ENCODE measurements at regions not wholly inside any gene's neighbourhood (a gene's known extent, or its start where the extent isn't known, plus 50 kb on each side); places are given as distances from the start of the nearest gene placed in this dataset.

DNA sequence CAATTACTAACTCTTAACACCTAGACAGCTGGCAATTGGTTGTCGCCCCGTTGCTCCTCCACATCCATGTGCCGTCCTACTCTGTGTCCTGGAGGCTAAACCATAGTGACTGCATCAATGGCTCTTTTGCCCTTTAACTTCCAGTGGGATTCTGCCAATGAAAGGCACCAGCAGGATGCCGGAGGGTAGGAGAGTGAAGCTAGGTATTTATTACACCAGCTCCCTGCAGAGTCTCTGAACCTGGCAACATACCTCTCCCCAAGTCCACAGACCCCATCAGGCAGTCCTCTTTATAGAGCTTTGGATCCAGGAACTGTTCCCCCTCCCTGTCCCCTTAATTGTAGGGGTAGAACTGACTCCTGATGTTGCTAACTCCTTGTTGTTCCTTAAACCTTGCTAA, 426.8 kb downstream of the HNRNPD start:
- no peaks in the 10 kb centered on the region for H3K9me3 ChIP-seq (ENCODE audit: control insufficient read depth in 2 of 2, low read length in 2 of 2)
- no peak overlapping the region for H3K4me3 ChIP-seq (ENCODE audit: low read length in 2 of 2)
- no peaks in the 10 kb centered on the region for H3K36me3 ChIP-seq (ENCODE audit: control insufficient read depth in 2 of 2, insufficient read depth in 2 of 2, low read length in 2 of 2)
- no peak overlapping the region for H3K9ac ChIP-seq (ENCODE audit: low read depth in 1 of 2, low read length in 2 of 2)
- H3K4me1 ChIP-seq (ENCODE audit: control insufficient read depth in 2 of 2, insufficient read depth in 2 of 2, low read length in 2 of 2): no peaks in the 10 kb centered on the region
- no peak overlapping the region for H3K27ac ChIP-seq (ENCODE audit: low read depth in 2 of 2, low read length in 2 of 2)
- H3K27me3 ChIP-seq (ENCODE audit: control insufficient read depth in 2 of 2, insufficient read depth in 2 of 2, low read length in 2 of 2): peaks cover 2 to 3% of the 10 kb centered on the region in 2 donors

DNA sequence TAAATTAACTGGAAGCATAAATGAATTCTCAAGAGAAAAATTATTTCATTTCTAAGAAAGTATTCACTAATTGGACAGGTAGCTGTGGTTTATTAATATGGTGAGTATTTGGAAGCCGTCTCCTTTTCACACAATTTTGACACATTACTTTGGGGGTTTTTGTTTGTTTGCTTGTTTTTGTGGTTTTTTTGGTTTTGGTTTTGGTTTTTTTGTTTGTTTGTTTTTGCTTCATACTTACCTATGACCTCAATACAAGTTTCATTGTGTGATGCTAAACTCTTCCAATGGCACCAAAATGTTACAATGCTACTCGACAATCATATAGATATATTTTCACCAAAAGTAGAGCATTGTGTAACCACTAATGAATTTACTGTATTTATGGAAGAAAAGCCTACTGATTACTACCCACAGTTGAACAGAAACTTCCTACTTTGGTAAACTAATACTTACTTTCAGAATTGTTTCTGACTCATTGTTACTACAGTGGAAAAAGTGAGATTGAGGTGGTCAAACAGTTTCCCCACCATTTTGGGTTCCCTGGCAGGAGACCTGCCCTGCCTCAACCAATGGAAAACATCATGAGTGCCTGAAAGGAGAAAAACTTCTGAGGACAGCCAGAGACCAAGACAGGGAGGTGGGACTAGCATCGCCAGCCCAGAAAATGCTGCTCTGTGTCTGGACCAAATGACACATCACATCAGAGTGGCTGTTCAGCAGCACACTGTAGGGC, 443.1 kb downstream of the HNRNPD start:
- Histone ChIP-seq H3K4me3 (ENCODE audit: low read length in 2 of 2) (no peak overlapping the region), H3K4me1 (ENCODE audit: control insufficient read depth in 2 of 2, insufficient read depth in 2 of 2, low read length in 2 of 2) (no peaks in the 10 kb centered on the region), H3K27me3 (ENCODE audit: control insufficient read depth in 2 of 2, insufficient read depth in 2 of 2, low read length in 2 of 2) (no peaks in the 10 kb centered on the region), H3K9ac (ENCODE audit: low read depth in 1 of 2, low read length in 2 of 2) (no peak overlapping the region), H3K36me3 (ENCODE audit: control insufficient read depth in 2 of 2, insufficient read depth in 2 of 2, low read length in 2 of 2) (no peaks in the 10 kb centered on the region), H3K27ac (ENCODE audit: low read depth in 2 of 2, low read length in 2 of 2) (no peak overlapping the region), H3K9me3 (ENCODE audit: control insufficient read depth in 2 of 2, low read length in 2 of 2) (no peaks in the 10 kb centered on the region)

DNA sequence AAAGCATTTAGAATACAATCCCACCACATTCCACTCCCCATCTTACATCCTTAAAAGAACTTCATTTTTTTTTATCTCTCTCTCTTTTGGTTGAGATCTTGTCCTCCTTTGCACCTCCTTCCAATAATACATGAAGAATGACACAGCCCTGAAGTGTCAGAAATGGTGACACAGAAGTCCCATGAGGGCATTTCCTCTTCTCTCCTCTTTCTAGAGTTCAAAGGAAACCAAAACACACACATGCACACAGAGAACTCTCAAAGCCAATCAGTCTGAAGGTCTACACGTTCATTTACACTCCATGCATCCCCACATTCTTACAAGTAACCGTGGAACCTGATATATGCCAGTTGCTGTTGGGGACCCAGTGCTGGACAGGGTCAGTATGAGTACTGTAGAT, 450.7 kb downstream of the HNRNPD start:
- Histone ChIP-seq H3K4me1 (ENCODE audit: control insufficient read depth in 2 of 2, insufficient read depth in 2 of 2, low read length in 2 of 2) (no peaks in the 10 kb centered on the region), H3K27ac (ENCODE audit: low read depth in 2 of 2, low read length in 2 of 2) (no peak overlapping the region), H3K9me3 (ENCODE audit: control insufficient read depth in 2 of 2, low read length in 2 of 2) (no peaks in the 10 kb centered on the region), H3K27me3 (ENCODE audit: control insufficient read depth in 2 of 2, insufficient read depth in 2 of 2, low read length in 2 of 2) (no peaks in the 10 kb centered on the region), H3K4me3 (ENCODE audit: low read length in 2 of 2) (no peak overlapping the region), H3K9ac (ENCODE audit: low read depth in 1 of 2, low read length in 2 of 2) (no peak overlapping the region), H3K36me3 (ENCODE audit: control insufficient read depth in 2 of 2, insufficient read depth in 2 of 2, low read length in 2 of 2) (no peaks in the 10 kb centered on the region)

DNA sequence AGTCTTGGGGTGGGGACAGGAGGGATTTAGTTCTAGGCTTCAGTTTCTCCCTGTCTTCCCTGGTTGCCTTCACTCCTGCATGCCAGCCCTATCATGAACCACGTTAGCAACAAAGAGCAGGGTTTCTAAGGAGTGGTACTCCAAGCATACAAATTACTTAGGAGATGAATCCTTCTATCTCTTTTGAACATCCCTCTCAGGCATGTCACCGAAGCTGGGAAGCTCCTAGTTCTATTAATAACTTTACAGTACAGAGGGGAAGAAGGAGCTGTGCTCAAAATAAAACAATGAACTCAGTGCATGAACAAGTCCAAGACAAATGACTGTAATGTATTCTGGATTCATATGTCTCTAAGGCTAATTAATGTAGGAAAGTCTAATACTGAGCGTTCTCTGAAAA, 450.6 kb upstream of the RASGEF1B start:
- no peak overlapping the region for H3K9ac ChIP-seq (ENCODE audit: low read depth in 1 of 2, low read length in 2 of 2)
- no peaks in the 10 kb centered on the region for H3K36me3 ChIP-seq (ENCODE audit: control insufficient read depth in 2 of 2, insufficient read depth in 2 of 2, low read length in 2 of 2)
- H3K4me3 ChIP-seq (ENCODE audit: low read length in 2 of 2): no peak overlapping the region
- H3K27me3 ChIP-seq (ENCODE audit: control insufficient read depth in 2 of 2, insufficient read depth in 2 of 2, low read length in 2 of 2): no peaks in the 10 kb centered on the region
- H3K27ac ChIP-seq (ENCODE audit: low read depth in 2 of 2, low read length in 2 of 2): no peak overlapping the region
- H3K4me1 ChIP-seq (ENCODE audit: control insufficient read depth in 2 of 2, insufficient read depth in 2 of 2, low read length in 2 of 2): no peaks in the 10 kb centered on the region
- no peaks in the 10 kb centered on the region for H3K9me3 ChIP-seq (ENCODE audit: control insufficient read depth in 2 of 2, low read length in 2 of 2)

DNA sequence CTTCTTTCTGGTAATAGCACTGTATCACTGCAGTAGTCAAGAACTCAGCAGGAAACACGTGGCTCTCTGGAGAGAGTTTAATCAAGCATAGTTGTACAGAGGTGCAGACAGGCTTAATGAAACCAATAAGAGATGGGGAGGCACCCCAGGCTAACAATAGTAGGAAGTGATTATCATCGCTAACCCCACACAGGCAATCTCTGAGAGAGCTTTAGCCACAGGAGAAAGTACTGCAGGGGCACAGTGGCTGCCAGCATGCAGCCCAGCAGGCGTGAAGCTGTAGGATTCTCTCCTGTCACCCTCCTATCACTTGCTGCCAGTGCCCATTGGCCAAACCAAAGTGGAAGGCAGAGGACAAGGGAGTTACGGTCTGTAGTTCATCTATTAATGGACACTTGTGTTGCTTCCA, 450.0 kb upstream of the RASGEF1B start:
- H3K9ac ChIP-seq (ENCODE audit: low read depth in 1 of 2, low read length in 2 of 2): no peak overlapping the region
- no peaks in the 10 kb centered on the region for H3K27me3 ChIP-seq (ENCODE audit: control insufficient read depth in 2 of 2, insufficient read depth in 2 of 2, low read length in 2 of 2)
- H3K36me3 ChIP-seq (ENCODE audit: control insufficient read depth in 2 of 2, insufficient read depth in 2 of 2, low read length in 2 of 2): no peaks in the 10 kb centered on the region
- H3K27ac ChIP-seq (ENCODE audit: low read depth in 2 of 2, low read length in 2 of 2): no peak overlapping the region
- H3K4me1 ChIP-seq (ENCODE audit: control insufficient read depth in 2 of 2, insufficient read depth in 2 of 2, low read length in 2 of 2): no peaks in the 10 kb centered on the region
- H3K4me3 ChIP-seq (ENCODE audit: low read length in 2 of 2): no peak overlapping the region
- H3K9me3 ChIP-seq (ENCODE audit: control insufficient read depth in 2 of 2, low read length in 2 of 2): no peaks in the 10 kb centered on the region

DNA sequence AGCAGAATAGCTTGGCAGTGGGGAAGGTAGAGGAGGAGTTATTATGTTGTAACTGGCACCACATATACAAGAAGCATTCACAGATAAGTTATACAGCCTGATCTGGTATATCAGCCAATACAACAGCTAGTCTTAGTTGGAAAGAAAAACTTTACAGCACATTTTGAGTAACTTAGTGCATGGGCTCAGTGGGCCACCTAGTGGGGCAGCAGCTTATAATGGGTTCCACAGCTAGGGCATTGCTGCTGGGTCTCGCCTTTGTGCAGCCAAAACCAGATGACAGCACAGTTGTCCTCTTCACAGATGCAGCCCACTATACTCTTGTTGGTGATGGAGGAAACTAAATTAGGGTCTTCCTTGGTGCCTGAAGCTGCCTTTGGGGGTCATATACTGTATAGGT, 448.1 kb upstream of the RASGEF1B start:
- Histone ChIP-seq H3K27ac (ENCODE audit: low read depth in 2 of 2, low read length in 2 of 2) (no peak overlapping the region), H3K36me3 (ENCODE audit: control insufficient read depth in 2 of 2, insufficient read depth in 2 of 2, low read length in 2 of 2) (no peaks in the 10 kb centered on the region), H3K9ac (ENCODE audit: low read depth in 1 of 2, low read length in 2 of 2) (no peak overlapping the region), H3K4me1 (ENCODE audit: control insufficient read depth in 2 of 2, insufficient read depth in 2 of 2, low read length in 2 of 2) (no peaks in the 10 kb centered on the region), H3K9me3 (ENCODE audit: control insufficient read depth in 2 of 2, low read length in 2 of 2) (no peaks in the 10 kb centered on the region), H3K4me3 (ENCODE audit: low read length in 2 of 2) (no peak overlapping the region), H3K27me3 (ENCODE audit: control insufficient read depth in 2 of 2, insufficient read depth in 2 of 2, low read length in 2 of 2) (no peaks in the 10 kb centered on the region)

DNA sequence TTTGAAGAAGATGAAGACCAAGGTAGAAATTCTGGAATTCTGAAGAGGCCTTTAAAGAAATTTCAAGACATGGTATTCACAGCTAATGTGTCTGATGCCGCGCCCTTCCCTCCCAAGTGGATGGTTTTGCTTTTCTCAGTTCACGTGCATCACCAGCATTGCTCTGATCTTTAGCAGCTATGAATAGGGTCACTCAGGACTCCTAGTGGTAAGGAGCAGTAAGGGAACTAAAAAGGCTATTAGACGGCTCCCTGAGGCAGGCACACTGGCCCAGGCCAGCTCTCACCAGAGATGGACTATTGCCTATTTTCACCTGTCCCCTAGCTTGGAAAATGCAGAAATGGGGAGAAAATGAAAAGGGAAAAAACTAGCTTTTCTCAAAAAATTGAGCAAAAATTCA, 447.5 kb upstream of the RASGEF1B start:
- Histone ChIP-seq H3K27ac (ENCODE audit: low read depth in 2 of 2, low read length in 2 of 2) (no peak overlapping the region), H3K27me3 (ENCODE audit: control insufficient read depth in 2 of 2, insufficient read depth in 2 of 2, low read length in 2 of 2) (no peaks in the 10 kb centered on the region)

DNA sequence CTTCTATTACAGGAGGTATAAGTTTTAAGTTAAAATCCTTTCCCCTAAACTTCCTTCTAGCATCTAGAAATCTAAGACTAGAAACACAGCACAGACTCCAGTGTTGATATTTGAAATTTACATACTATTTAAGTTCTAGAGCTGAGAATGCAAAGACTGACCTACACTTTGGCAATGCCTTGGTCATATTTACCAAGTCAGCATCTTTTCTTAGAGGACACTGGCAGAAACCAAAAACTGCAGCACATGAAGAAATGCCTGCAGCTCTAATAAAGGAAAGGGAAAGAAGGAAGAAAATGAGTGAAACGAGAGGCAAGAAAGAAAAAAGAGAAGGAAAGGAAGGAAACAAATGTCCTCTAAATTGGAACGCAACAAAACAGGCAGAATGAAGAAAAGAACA, 443.7 kb upstream of the RASGEF1B start:
- Histone ChIP-seq H3K4me1 (ENCODE audit: control insufficient read depth in 2 of 2, insufficient read depth in 2 of 2, low read length in 2 of 2) (no peaks in the 10 kb centered on the region), H3K4me3 (ENCODE audit: low read length in 2 of 2) (no peak overlapping the region), H3K9ac (ENCODE audit: low read depth in 1 of 2, low read length in 2 of 2) (no peak overlapping the region), H3K36me3 (ENCODE audit: control insufficient read depth in 2 of 2, insufficient read depth in 2 of 2, low read length in 2 of 2) (no peaks in the 10 kb centered on the region), H3K9me3 (ENCODE audit: control insufficient read depth in 2 of 2, low read length in 2 of 2) (no peaks in the 10 kb centered on the region), H3K27ac (ENCODE audit: low read depth in 2 of 2, low read length in 2 of 2) (no peak overlapping the region), H3K27me3 (ENCODE audit: control insufficient read depth in 2 of 2, insufficient read depth in 2 of 2, low read length in 2 of 2) (no peaks in the 10 kb centered on the region)

More for the DNA sequence above, 447.5 kb upstream of the RASGEF1B start:
- Histone ChIP-seq H3K4me3 (ENCODE audit: low read length in 2 of 2) (no peak overlapping the region), H3K9me3 (ENCODE audit: control insufficient read depth in 2 of 2, low read length in 2 of 2) (no peaks in the 10 kb centered on the region), H3K36me3 (ENCODE audit: control insufficient read depth in 2 of 2, insufficient read depth in 2 of 2, low read length in 2 of 2) (no peaks in the 10 kb centered on the region), H3K4me1 (ENCODE audit: control insufficient read depth in 2 of 2, insufficient read depth in 2 of 2, low read length in 2 of 2) (no peaks in the 10 kb centered on the region), H3K9ac (ENCODE audit: low read depth in 1 of 2, low read length in 2 of 2) (no peak overlapping the region)

DNA sequence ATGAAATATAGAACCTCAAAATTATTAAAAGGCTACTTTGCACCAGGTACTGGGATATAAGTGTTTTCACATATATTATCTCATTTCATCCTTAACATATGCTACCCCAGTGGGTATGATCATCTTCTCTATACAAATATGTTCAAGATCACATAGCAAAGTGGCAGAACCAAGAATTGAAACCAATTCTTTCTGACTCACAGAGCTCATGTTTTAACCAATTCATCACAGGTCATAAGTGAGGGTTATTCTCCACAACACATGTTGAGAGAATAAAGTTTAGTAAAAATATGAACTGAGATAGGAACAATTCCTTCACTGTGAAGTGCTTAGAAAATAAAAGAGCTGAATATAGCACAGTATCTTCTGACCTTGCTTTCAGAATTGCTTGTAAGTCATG, 442.9 kb upstream of the RASGEF1B start:
- no peak overlapping the region for H3K4me3 ChIP-seq (ENCODE audit: low read length in 2 of 2)
- no peaks in the 10 kb centered on the region for H3K36me3 ChIP-seq (ENCODE audit: control insufficient read depth in 2 of 2, insufficient read depth in 2 of 2, low read length in 2 of 2)
- no peak overlapping the region for H3K27ac ChIP-seq (ENCODE audit: low read depth in 2 of 2, low read length in 2 of 2)
- no peaks in the 10 kb centered on the region for H3K4me1 ChIP-seq (ENCODE audit: control insufficient read depth in 2 of 2, insufficient read depth in 2 of 2, low read length in 2 of 2)
- H3K27me3 ChIP-seq (ENCODE audit: control insufficient read depth in 2 of 2, insufficient read depth in 2 of 2, low read length in 2 of 2): no peaks in the 10 kb centered on the region
- H3K9me3 ChIP-seq (ENCODE audit: control insufficient read depth in 2 of 2, low read length in 2 of 2): no peaks in the 10 kb centered on the region
- no peak overlapping the region for H3K9ac ChIP-seq (ENCODE audit: low read depth in 1 of 2, low read length in 2 of 2)

DNA sequence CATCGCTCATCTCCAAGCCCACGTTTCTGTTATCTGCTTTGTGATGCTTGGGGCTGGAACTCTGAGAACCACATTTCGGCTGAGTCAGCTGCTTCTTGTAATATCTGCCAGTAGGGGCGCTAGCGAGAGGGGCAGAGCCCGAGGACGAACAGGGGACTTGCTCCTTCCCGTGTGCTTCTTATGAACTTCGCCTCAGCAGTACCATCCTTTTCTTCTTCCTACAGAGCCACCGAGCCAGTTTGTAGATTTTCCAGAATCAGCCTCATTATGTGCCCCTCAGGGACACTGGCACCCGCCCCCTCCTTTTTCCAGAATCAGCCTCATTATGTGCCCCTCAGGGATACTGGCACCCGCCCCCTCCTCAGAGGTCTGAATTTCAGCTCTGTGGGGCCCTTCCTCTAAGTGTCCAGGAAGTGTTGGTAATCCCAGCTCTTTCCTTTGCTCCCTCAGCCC, 441.7 kb upstream of the RASGEF1B start:
- H3K27me3 ChIP-seq (ENCODE audit: control insufficient read depth in 2 of 2, insufficient read depth in 2 of 2, low read length in 2 of 2): no peaks in the 10 kb centered on the region
- no peaks in the 10 kb centered on the region for H3K9me3 ChIP-seq (ENCODE audit: control insufficient read depth in 2 of 2, low read length in 2 of 2)
- no peak overlapping the region for H3K9ac ChIP-seq (ENCODE audit: low read depth in 1 of 2, low read length in 2 of 2)
- no peaks in the 10 kb centered on the region for H3K36me3 ChIP-seq (ENCODE audit: control insufficient read depth in 2 of 2, insufficient read depth in 2 of 2, low read length in 2 of 2)
- H3K27ac ChIP-seq (ENCODE audit: low read depth in 2 of 2, low read length in 2 of 2): no peak overlapping the region
- no peaks in the 10 kb centered on the region for H3K4me1 ChIP-seq (ENCODE audit: control insufficient read depth in 2 of 2, insufficient read depth in 2 of 2, low read length in 2 of 2)
- no peak overlapping the region for H3K4me3 ChIP-seq (ENCODE audit: low read length in 2 of 2)

Data from mucosa of rectum (tissue), 2 donors.